ENCODE measurements at regions not wholly inside any gene's neighbourhood (a gene's known extent, or its start where the extent isn't known, plus 50 kb on each side); places are given as distances from the start of the nearest gene placed in this dataset.

- no peaks in the 10 kb centered on the region for H3K9me3 ChIP-seq (replicated peaks; ENCODE audit: control insufficient read depth, insufficient read depth, low read depth, low read length)
- TF ChIP-seq RBM34 (IDR thresholded peaks at IDR 0.05; ENCODE audit: borderline replicate concordance, insufficient read depth, low read length) (no peak), ZNF408 (CRISPR knock-in tag; IDR thresholded peaks at IDR 0.05; ENCODE audit: low read depth) (no peak), GABPB2 (CRISPR knock-in tag; conservative IDR thresholded peaks at IDR 0.05) (no peak), MLLT1 (IDR thresholded peaks at IDR 0.05) (no peak), MCM7 (IDR thresholded peaks at IDR 0.05) (no peak), BRD9 (IDR thresholded peaks at IDR 0.05; ENCODE audit: low read depth, partially characterized antibody) (no peak), FOXJ3 (CRISPR knock-in tag; IDR thresholded peaks at IDR 0.05) (no peak), HDAC8 (tag; IDR thresholded peaks at IDR 0.05) (no peak)
- ATAC-seq (no peak), DNase-seq (ENCODE audit: extremely low read depth in 1 of 4, low spot score in 3 of 4) (no peak), FAIRE-seq (no peak)
- no peaks in the 10 kb centered on the region for H3K36me3 ChIP-seq (ENCODE audit: control insufficient read depth, insufficient read depth, low read length)
- ChIA-PET CTCF (ENCODE audit: low intra/inter-chr PET ratio) (no interaction called here), POLR2A (no interaction called here)
- H3K4me2 ChIP-seq (ENCODE audit: insufficient read depth, low read length): no peak overlapping the region
- H3K9ac ChIP-seq (ENCODE audit: insufficient read depth in 1 of 2, low read depth in 2 of 2, low read length in 2 of 2): no peak overlapping the region
- BruUV-seq (replicated peaks): no TSS peak
- no peak overlapping the region for H2AFZ ChIP-seq (ENCODE audit: low read depth, low read length)
- no peak overlapping the region for H3K27ac ChIP-seq (ENCODE audit: extremely low read depth, low read depth, low read length)
- H3K79me2 ChIP-seq (ENCODE audit: control insufficient read depth, insufficient read depth, low read length): no peaks in the 10 kb centered on the region
- intact Hi-C loops (cut with micrococcal nuclease): no loop called here
- in situ Hi-C loops (cut with MboI): no loop called here
- no peaks in the 10 kb centered on the region for H4K20me1 ChIP-seq (replicated peaks; ENCODE audit: control insufficient read depth, insufficient read depth, low read length)
- H3K9me1 ChIP-seq (ENCODE audit: control insufficient read depth, insufficient read depth, low read length): no peaks in the 10 kb centered on the region
- H3K4me1 ChIP-seq (replicated peaks in 1 of 2; ENCODE audit: control insufficient read depth in 2 of 2, insufficient read depth in 2 of 2, low read length in 2 of 2): no peaks in the 10 kb centered on the region
- WGBS (ENCODE audit: insufficient coverage, low coverage, missing lambda C conversion rate): 0% methylated on average over 2 of the region's 2 CpGs
- H3K4me3 ChIP-seq: no peak overlapping the region
- H3K27me3 ChIP-seq (ENCODE audit: control insufficient read depth in 2 of 2, insufficient read depth in 2 of 2, low read length in 2 of 2): no peaks in the 10 kb centered on the region
Measured at GRCh38 chr2:149690825-149691224, 103.2 kb upstream of the MMADHC start.

Measured in K562 (cell line).